GM18502 (cell line): ENCODE measurements at regions not wholly inside any gene's neighbourhood (a gene's known extent, or its start where the extent isn't known, plus 50 kb on each side); places are given as distances from the start of the nearest gene placed in this dataset.

Experiments used
- ATAC-seq: cut with Tn5 transposase; IDR thresholded peaks from one replicate; pipeline ENCODE4 v1.9.1; 2021; ENCODE audit warnings: mild to moderate bottlenecking; ENCODE audit not compliant: unreplicated experiment, poor library complexity

DNA sequence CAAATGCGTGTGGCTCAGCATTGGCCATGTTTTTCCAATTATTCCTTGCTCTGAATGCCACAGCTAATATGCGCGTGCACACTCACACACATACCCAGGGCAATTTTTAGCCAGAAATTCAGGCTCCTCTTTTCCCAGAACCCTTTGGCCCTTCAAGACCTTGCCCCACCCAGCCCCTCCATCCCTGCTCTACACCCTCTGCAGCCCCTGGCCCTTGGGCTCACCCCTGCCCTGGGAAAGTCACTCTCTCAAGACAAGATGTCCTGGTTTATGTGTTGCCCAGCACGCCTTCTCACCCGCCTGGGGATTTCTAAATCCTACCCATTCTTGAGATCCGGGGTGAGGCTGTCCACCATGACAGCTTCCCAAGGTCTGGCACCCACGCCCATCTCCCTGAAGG, 319.7 kb downstream of the CYP26B1 start:
- no peak for ATAC-seq

DNA sequence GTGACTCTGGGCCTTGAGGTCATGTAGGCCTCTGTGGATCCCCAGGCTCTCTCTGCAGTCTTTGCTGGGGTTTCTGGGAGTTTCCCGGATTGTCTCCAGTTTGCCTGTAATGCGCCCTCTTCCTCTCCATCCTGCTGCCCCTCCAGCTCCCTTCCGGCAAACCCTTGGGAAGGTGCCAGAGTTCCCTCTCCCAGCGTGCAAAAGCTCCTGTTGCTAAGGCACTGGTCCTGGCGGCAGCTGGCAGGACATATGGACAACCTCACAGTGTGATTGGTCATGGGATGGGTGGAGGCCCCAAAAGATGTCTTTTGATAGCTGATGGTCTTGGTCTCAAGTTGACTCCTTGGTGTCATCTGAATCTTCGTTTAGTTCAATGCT, 320.1 kb downstream of the CYP26B1 start:
- ATAC-seq: no peak

DNA sequence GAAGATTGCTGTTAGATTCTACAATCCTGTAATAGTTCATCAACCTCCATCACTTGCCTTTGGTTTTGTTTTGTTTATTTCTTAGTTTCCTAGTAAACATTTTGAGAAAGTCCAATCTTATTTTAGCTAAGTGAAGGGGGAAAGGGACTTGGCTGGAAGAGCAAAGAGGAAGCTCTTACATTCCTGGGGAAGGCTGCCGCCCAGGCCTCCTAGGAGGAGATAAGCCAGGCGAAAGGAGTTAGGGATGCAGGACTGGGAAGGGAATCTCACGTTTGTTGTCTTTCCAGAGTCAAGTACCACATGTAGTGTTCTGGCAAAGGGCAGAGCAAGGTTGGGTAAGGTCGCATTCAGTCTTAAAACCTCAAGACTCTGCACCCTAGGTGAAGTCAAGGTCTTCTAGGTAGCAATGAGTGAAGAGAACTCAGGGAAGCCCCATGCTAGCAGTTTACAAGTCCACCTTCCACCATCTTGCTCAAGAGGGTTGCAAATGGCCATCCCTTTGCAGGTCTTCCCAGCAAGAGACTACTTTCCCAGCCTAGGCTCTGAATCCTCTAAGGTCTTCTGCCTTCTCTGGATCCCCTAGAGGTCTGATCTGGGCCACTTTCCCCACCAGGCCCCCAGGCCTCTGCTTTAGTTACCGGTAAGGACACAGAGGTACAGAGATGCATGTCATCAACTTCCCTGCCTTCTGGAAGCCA, 320.7 kb downstream of the CYP26B1 start:
- no peak for ATAC-seq

DNA sequence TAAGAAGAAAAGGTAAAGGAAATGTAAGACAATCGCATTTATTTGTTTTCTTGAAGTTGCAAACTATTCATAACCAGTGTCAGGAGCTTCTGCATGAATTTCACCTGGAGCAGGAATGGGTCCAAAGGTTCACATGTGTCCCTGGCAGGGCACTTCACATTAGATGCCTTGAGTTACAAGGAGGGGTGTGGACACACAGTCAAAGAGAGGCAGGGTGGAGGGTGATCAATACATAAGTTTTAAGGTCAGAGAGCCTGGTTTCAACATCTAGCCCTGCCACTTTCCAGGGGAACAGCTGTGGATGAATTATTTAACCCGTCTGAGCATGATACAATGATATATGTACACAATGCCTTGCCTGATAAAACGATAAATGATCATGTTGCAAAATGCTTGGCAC, 321.4 kb downstream of the CYP26B1 start:
- ATAC-seq: no peak

DNA sequence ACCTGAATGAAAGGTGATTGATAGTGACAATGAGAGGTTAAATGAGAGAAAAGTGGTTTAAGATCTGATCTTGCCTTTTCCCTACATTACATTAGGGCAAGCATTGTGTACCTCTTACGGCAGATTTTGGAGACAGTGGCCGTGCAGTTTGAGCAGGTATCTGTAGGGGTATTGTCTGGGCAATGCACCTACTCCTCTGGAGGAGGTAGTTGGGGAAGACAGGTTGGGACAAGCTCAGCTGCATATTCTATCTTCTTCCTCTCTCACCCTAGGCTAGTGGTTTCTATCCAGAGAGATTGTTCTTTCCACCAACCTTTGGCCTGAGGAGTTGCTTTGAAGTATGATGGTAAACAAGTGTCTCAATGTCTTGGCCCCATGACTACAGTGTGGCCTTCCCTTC, 323.2 kb downstream of the CYP26B1 start:
- no peak for ATAC-seq

DNA sequence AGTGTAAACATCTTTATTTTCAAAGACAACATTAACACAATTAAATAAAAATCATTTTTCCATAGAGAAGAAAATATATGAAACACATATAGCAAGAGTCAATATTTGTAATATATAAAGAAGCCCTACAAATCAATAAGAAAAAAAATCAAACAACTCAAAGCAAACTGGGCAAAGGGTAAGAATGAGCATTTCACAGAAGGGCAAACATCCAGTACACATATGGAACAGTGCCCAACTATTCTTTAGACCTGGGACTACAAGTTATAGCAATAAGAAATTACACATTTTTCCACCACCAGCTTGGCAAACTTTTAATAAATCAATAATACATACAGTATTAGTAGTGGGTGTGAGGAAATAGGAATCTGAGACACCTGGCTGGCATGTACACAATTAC, 324.1 kb downstream of the CYP26B1 start:
- ATAC-seq: no peak

DNA sequence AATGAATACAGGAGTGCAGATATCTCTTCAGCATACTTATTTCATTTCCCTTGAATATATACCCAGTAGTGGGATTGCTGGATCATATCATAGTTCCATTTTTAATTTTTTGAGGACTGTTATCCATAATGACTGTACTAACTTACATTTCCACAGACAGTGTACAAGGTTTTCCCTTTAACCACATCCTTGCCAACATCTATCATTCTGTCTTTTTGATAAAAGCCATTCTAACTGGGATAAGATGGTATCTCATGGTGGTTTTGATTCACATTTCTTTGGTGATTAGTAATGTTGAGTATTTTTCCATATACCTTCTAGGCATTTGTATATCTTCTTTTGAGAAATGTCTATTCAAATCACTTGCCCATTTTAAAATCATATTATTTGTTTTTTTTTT, 325.2 kb downstream of the CYP26B1 start:
- no peak for ATAC-seq

DNA sequence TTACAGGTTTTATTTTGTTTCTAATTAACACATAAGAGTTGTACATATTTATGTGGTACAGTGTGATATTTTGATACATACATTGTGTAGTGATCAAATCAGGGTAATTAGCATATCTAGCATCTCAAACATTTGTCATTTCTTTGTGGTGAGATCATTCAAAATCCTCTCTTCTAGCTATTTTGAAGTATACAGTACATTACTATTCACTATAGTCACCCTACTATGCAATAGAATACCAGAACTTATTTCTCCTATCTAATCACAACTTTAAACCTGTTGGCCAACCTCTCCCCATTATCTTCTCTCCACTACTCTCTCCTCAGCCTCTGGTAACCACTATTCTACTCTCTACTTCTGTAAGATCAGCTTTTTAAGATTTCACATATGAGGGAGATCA, 325.8 kb downstream of the CYP26B1 start:
- ATAC-seq: no peak

DNA sequence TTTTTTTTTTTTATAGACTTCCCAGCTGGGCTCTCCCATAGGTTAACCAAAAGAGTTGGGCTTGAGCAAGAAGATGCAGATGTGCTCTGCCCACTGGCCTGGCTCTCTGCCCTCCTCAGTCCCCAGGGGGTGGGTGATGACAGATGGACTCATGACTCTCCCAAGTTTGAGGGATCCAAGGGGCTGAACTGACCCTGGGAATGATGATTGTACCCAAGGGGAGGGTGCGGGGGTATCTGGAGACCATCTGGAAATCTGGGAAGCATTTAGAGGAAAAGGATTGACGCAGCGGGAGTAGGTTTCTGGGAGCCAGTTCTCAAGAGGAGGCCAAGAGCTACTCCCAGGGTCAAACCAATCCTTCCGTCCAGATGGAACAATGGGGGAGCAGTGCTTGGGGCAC, 330.8 kb downstream of the CYP26B1 start:
- no peak for ATAC-seq

DNA sequence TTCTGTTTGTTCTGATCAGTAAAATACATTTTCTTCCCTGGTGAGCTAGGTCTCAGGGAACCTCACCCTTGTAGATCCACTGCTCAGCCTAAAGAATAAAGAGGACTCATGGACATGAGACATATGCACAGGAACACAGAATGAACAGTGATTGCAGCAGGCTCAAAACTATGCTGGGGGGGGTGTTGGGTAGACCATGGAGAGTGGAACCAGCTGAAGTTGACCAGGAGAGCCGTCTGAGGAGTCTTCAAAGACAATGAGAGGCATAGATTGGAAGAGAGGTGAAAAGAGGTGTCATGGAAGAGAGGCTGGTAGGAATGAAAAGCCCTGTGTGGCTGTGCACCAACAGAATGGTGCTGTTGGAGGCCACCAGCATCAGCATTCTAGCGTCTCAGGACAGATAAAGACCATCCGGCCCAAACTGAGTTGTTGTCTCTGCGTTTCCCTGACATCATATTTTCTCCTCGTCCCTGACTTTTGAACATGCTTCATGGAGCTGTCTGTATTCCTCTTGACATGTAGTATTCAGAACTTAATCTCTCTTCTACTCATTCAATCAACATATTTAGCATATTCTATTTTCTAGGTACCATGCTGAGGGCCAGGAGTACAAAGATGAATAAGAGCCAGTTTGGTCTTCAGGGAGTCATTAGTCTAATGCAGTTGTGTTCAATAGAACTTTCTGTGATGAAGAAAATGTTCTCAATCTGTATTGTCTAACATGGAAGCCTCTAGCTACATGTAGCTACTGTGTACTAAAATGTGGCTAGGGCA, 331.8 kb downstream of the CYP26B1 start:
- no peak for ATAC-seq

DNA sequence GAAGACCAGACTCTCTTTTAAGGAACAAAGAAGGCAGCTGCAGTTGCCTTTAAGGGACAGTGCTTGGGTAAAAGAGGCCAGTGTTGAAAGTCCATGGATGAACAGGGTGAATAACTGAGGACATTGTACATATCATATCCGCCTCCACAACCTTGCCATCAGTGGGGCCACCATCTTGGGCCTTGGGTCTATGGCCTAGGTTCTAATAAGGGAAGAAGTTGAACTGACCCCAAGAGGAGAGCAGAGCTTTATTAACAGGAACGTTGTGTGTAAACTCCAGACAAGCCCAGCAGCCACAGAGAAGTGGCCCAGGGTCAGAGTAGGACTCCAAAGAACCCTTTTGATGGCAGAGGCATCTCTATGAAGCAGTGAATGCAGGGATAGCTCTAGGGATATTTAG, 332.8 kb downstream of the CYP26B1 start:
- ATAC-seq: no peak

DNA sequence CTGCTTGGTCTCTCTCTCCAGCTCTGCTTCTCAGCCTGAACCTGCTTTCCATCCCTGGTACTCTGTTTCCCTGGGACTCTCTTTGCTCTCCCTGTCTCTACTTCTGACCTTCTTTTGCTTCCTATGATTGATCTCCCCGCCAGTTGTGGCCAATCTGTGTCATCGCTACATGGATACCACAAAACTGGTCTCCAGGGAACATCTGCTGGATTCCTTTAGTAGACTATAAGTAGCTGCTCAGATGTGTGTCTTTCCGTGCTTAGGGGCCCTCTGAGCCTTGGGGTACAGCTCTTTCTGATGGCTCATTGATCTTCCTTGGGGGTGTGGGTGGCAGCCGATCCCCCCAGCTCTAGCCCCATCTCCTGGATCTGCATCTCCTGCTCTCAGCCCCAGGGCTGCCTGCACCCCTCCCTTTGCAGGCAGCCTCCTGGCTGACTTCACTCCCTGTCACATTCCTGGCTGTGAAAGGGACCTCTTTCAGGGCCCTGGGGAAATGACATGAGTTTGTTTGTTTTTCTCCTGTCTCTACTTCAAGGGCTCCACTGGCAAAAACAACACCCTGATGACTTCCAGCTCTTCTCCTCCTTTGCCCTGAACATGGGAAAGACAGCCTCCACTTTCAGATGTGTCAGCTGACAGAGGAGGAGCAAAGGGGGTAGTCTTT, 333.7 kb downstream of the CYP26B1 start:
- ATAC-seq: no peak

DNA sequence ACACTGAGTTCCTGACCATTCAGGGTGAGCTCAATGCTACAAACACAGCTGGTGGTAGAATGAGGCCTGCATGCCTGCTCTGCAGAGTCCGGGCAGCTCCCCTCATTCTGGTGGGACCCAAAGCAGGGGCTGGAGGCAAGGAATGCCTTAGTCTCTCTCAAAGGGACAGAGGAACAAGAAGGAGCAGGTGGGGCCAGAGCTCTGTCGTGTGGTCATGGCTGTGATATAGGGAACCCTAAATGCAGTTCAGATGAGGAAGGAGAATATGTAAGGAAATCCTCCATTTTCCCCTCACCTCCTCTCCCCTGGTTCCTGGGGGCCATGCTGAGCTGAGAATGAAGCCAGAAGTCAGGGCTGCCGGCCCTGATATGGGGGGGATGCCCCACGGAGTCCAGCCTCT, 334.3 kb downstream of the CYP26B1 start:
- no peak for ATAC-seq

DNA sequence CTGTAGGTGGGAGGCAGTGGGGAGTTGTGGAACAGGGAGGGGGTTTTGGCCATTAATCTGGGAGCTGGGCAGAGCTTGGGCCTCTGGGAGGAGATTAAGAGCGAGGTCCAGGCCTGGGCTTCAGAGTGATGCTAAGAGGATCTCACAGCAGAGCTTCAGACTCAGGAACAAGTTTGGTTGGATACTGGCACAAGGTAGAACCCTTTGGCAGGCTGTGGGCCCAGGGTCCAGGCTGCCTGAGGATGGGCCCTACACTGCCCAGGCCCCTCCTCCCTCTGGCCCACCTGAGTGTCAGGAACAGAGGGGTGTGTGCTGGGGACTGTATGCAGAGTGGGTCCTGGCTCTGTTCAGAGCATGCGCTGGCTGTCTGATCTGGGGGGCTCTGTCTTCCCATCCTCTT, 334.9 kb downstream of the CYP26B1 start:
- no peak for ATAC-seq

DNA sequence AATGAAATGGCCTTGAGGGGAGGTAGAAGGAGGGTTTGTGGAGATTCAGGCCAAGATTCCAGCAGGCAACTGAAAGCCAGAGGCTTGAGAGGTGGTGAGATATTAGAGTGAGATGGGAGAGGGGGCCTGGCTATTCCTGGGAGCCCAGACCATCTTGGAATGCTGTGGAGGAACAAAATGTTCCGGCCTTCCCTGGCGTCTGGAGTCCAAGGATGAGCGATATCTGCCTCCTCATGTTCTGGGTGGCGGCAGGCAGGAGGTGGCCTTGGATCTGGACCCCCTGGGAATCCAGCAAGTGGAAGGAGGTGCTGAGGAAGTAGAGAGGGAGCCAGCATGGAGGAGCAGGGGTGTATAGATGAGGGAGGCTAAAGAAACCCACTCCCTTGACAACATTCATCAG, 335.9 kb downstream of the CYP26B1 start:
- ATAC-seq: no peak

DNA sequence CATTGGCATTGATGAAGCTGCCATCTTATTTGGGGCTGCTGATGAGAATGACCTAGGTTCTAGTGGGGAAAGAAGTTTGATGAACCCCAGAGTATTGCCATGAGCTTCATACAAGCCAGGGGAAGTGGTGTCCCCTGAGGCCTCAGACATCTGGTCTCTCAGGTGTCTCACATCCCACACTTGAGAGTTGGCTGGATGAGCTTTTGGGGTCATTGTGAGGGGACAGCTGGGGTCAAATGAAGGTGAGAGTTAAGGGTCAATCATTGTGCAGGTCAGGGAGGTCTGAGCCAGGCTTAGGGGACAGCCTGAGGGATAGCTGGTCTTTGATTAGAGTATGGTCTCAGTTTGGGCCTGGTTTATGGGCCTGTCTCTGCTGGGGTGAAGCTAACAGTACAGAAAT, 336.5 kb downstream of the CYP26B1 start:
- ATAC-seq: no peak

DNA sequence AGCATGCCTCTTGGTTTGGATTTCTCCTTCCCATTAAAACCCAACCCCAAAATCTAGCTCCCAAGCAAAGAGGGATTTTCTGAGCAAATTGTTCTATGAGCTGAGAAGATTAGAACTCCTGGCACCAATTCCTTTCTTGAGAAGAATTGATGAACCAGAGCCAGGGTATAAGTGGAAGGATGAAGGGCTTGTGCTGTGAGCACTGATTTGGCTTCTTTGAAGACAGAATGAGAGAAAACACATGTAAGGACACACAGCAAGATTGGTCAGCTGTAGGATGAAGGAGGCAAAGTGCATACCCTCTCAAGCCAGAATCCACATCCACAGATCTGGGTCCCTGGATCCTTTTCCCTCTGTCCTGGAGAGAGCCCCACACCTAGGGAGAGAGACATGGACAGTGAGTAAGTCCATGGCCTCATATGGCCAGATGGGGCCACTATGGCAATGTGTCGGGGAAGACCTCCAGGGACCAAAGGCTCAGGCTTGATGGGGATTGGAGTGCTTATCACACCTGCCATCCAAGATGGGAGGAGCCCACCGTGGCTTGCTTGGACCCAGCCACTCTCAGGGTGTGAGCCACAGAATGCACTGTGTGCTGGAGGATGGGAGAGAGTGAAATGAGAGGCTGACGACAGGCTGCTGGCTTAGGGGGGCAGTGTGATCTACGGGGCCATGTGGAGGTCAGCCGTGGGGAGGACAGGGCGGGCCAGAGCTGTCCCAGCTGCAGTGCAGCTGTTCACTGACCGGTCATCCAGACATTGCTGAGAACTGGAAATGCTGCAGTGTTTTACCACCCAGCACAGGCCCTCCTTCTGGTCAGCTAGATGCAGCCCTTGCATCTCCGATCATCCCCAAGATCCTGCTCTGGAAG, 339.8 kb downstream of the CYP26B1 start:
- no peak for ATAC-seq

DNA sequence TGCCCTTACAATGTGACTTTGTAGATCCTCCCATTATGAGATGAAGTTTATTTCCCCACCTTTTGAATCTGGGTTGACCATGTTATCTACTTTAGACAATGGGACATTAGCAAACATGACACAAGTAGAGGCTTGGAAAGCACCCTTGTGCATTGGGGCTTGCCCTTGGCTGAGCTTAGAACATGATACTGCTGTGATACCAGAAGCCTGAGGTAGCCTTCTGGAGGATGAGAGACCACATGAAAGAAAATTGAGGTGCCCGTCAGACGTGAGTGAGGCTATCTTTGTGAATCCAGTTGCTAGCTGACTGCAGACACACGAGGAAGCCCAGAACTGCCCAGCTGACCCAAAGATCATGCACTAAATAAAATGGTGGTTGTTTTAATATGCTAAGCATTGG, 341.2 kb downstream of the CYP26B1 start:
- no peak for ATAC-seq

DNA sequence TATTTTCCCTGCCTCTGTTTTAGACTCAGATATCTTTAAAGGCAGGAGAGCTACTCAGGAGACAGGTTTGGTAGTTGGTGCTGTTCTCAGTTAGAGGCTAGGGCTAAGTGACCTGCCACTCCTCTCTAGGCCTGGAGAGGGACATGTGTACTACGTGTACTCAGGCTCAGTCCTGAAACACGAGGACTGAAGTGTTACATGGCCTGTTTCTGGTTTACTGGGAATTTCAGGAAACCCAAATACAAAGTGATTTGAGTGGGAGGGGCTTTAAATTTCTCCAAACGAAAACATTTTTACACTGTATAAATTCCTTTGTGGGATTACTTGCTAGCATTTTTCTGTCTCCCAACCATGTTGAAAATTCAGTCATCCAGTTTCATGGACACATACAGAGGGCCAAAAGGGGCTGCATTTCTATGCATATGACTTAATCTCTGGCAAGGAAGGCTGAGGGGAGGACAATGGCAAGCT, 343.3 kb downstream of the CYP26B1 start:
- ATAC-seq: no peak

DNA sequence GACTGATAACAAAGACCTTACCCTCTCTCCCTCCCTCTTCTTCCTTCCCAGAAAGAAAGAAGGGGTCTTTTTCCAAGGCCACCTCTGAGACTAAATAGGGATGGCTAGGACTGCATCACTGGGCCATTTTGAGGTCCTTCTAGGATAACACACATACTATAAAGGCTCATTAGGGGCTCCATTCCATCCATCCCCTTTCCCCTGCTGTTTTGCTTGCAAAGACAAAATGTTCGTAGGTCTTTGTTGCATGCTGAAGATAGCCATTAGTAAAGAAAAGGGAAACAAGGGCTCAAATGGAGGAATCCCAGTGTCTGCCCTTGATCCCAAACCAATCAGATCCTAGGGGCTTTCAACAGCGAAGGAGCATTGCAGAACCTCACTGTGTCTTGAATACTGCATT, 344.3 kb downstream of the CYP26B1 start:
- no peak for ATAC-seq

DNA sequence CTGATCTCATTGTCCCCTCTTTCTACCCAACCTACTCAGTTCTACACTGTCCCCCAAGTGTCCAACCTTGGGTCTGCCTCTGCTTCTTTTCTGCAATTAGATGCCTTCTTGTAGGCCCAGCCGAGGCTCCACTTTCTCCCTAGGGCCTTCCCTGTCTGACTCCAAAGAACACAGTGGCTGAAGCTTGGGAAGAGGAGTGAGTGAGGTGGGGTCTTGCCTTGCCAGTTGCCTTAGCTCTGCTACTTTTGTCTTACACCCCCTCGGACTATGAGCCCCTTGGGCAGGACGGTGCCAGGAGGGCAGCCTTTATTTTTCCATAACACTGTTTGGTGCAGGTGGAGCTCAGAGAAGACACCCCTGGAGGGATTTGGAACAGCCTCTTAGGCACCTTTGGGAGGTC, 345.1 kb downstream of the CYP26B1 start:
- ATAC-seq: no peak
